B cell (primary cell): ENCODE measurements at regions not wholly inside any gene's neighbourhood (a gene's known extent, or its start where the extent isn't known, plus 50 kb on each side); places are given as distances from the start of the nearest gene placed in this dataset.

Experiments used
- ATAC-seq: fragments of 200-7000 bp; cut with Tn5 transposase; one replicate; pipeline ENCODE4 v1.10.0; 2021; ENCODE audit warnings: low read depth, mild to moderate bottlenecking, moderate number of reproducible peaks, moderate library complexity
- CTCF ChIA-PET: fragments of 350-600 bp; sonication (Branson Sonifier 250); formaldehyde crosslinking; loops from one replicate; lab custom pipeline; 2021; ENCODE audit warnings: antibody characterized with exemption, inconsistent platforms; lab: Charles Lee
- POLR2A ChIA-PET: fragments of 350-600 bp; sonication (Branson Sonifier 250); formaldehyde crosslinking; loops from one replicate; lab custom pipeline; 2021; ENCODE audit warnings: antibody characterized with exemption; lab: Charles Lee
- DNase-seq: peaks from one replicate; pipeline ENCODE4 v3.0.0; 2013
- H2AFZ ChIP-seq: 2 replicates; pipeline ENCODE4 v1.6.1; 2012; ENCODE audit warnings: mild to moderate bottlenecking, low read depth, low read length; ENCODE audit not compliant: insufficient read depth, poor library complexity, severe bottlenecking
- H3K27ac ChIP-seq, 2 donors: 1 replicate in 1 of 2; 2 replicates in 1 of 2; pipeline ENCODE4 v1.5.1; 2012 to 2013; ENCODE audit warnings: low read length in 2 of 2, mild to moderate bottlenecking in 2 of 2, moderate library complexity in 1 of 2
- H3K27me3 ChIP-seq, 4 experiments: fragments of 200-600 bp in 1 of 4; sonication (generic) in 1 of 4; replicated peaks in 1 of 4; 1 replicate in 2 of 4; 2 replicates in 2 of 4; pipeline versions ENCODE4 v1.6.1 to v1.7.0; 2013 to 2016; ENCODE audit warnings: low read length in 3 of 4, mild to moderate bottlenecking in 2 of 4, mixed read lengths in 1 of 4, moderate library complexity in 1 of 4; ENCODE audit not compliant: insufficient read depth in 4 of 4, control insufficient read depth in 3 of 4; ENCODE audit errors: control extremely low read depth in 1 of 4
- H3K36me3 ChIP-seq, 2 experiments: replicated peaks in 1 of 2; 1 replicate in 1 of 2; 2 replicates in 1 of 2; pipeline versions ENCODE4 v1.6.1 to v1.7.1; 2013; ENCODE audit warnings: low read length in 1 of 2; ENCODE audit not compliant: insufficient read depth in 2 of 2, control insufficient read depth in 1 of 2; ENCODE audit errors: control extremely low read depth in 1 of 2, extremely low read depth in 1 of 2
- H3K4me1 ChIP-seq, 2 donors: fragments of 200-600 bp in 1 of 2; sonication (generic) in 1 of 2; 1 replicate in 1 of 2; 2 replicates in 1 of 2; pipeline versions ENCODE4 v1.5.1 to v1.6.1; 2013 to 2017; ENCODE audit warnings: low read length in 2 of 2; ENCODE audit not compliant: control insufficient read depth in 2 of 2, insufficient read depth in 2 of 2
- H3K4me2 ChIP-seq: replicated peaks from 2 replicates; pipeline ENCODE3; 2012; ENCODE audit warnings: mild to moderate bottlenecking, low read depth, low read length; ENCODE audit not compliant: poor library complexity, severe bottlenecking
- H3K4me3 ChIP-seq, 5 experiments: fragments of 200-600 bp in 1 of 5; sonication (generic) in 1 of 5; 1 replicate in 3 of 5; 2 replicates in 2 of 5; pipeline versions ENCODE4 v1.5.1 to v1.7.0; 2011 to 2016; ENCODE audit warnings: low read length in 4 of 5, mild to moderate bottlenecking in 4 of 5, low read depth in 2 of 5, control low read depth in 1 of 5, moderate library complexity in 1 of 5; ENCODE audit not compliant: insufficient read depth in 1 of 5; ENCODE audit errors: control extremely low read depth in 1 of 5, extremely low read depth in 1 of 5
- H3K79me2 ChIP-seq: fragments of 200-600 bp; sonication (generic); one replicate; pipeline ENCODE4 v1.6.0; 2016; ENCODE audit warnings: low read length; ENCODE audit not compliant: control insufficient read depth, insufficient read depth
- H3K9ac ChIP-seq: fragments of 200-600 bp; sonication (generic); 2 replicates; pipeline ENCODE4 v1.6.1; 2017; ENCODE audit warnings: mild to moderate bottlenecking, low read length, moderate library complexity
- H3K9me3 ChIP-seq, 3 donors: one replicate each; pipeline versions ENCODE4 v1.6.1 to v1.7.1; 2013; ENCODE audit warnings: low read length in 2 of 3; ENCODE audit not compliant: control insufficient read depth in 2 of 3, insufficient read depth in 1 of 3; ENCODE audit errors: control extremely low read depth in 1 of 3
- H4K20me1 ChIP-seq: 2 replicates; pipeline ENCODE4 v1.6.0; 2012; ENCODE audit warnings: mild to moderate bottlenecking, low read length; ENCODE audit not compliant: insufficient read depth, control insufficient read depth, poor library complexity, severe bottlenecking
- H3K27ac Mint-ChIP-seq: one replicate; pipeline ENCODE4 v1.8.0; 2021; ENCODE audit warnings: mixed read lengths
- H3K27me3 Mint-ChIP-seq: one replicate; pipeline ENCODE4 v1.8.0; 2021; ENCODE audit warnings: mixed read lengths
- H3K4me1 Mint-ChIP-seq: one replicate; pipeline ENCODE4 v1.8.0; 2021; ENCODE audit warnings: mixed read lengths
- H3K4me3 Mint-ChIP-seq: one replicate; pipeline ENCODE4 v1.8.0; 2021; ENCODE audit warnings: mixed read lengths
- H3K9me3 Mint-ChIP-seq: one replicate; pipeline ENCODE4 v1.8.0; 2022; ENCODE audit warnings: mixed read lengths; ENCODE audit not compliant: insufficient read depth
- CTCF ChIP-seq: fragments of 200-600 bp; IDR thresholded peaks from one replicate; pipeline ENCODE4 v1.8.0; 2022; ENCODE audit warnings: antibody characterized with exemption, mild to moderate bottlenecking
- EZH2 ChIP-seq: IDR thresholded peaks from 2 replicates; pipeline ENCODE4 v1.6.1; 2012; ENCODE audit warnings: borderline replicate concordance, low read depth, mild to moderate bottlenecking, moderate library complexity, low read length; ENCODE audit not compliant: insufficient read depth, poor library complexity, severe bottlenecking
- WGBS: methylation state at CpG from one replicate; pipeline ENCODE4 v1.1.5; 2013; ENCODE audit warnings: missing lambda C conversion rate; ENCODE audit not compliant: insufficient coverage; 5-methylcytosine and 5-hydroxymethylcytosine counted together
- intact Hi-C: fragments of 100-400 bp; cut with micrococcal nuclease; formaldehyde crosslinking; loops from one replicate; pipeline ENCODE4 v1.10.0; 2022

- H3K27me3 Mint-ChIP-seq, result no peaks in the 10 kb centered on the region
- TF ChIP-seq CTCF (no peak), EZH2 (no peak)
- Histone ChIP-seq H4K20me1 (no peaks in the 10 kb centered on the region), H3K9me3 (no peaks in the 10 kb centered on the region), H3K4me2 (no peak overlapping the region), H3K4me3 (no peak overlapping the region), H3K27me3 (no peaks in the 10 kb centered on the region), H3K36me3 (no peaks in the 10 kb centered on the region), H3K27ac (no peak overlapping the region), H3K4me1 (no peaks in the 10 kb centered on the region), H3K79me2 (no peaks in the 10 kb centered on the region), H3K9ac (no peak overlapping the region), H2AFZ (no peak overlapping the region)
- H3K27ac Mint-ChIP-seq, result no peak overlapping the region
- 80% methylated on average over 1 of the region's 4 CpGs for WGBS
- ATAC-seq (no peak), DNase-seq (no peak)
- no peaks in the 10 kb centered on the region for H3K4me1 Mint-ChIP-seq
- CTCF ChIA-PET, result no interaction called here
- H3K4me3 Mint-ChIP-seq, result no peak overlapping the region
- POLR2A ChIA-PET, result no interaction called here
- intact Hi-C loops, result no loop called here
- H3K9me3 Mint-ChIP-seq, result no peaks in the 10 kb centered on the region
Observed at GRCh38 chr9:31490551-31491106, 893.8 kb upstream of the ACO1 start.

- Histone ChIP-seq H3K27me3 (no peaks in the 10 kb centered on the region), H4K20me1 (no peaks in the 10 kb centered on the region), H3K9ac (no peak overlapping the region), H3K4me2 (no peak overlapping the region), H3K4me3 (no peak overlapping the region), H3K9me3 (peaks cover 0 to 7% (median 0%) of the 10 kb centered on the region in 3 donors), H3K27ac (no peak overlapping the region), H3K79me2 (no peaks in the 10 kb centered on the region), H3K36me3 (no peaks in the 10 kb centered on the region), H2AFZ (no peak overlapping the region), H3K4me1 (no peaks in the 10 kb centered on the region)
- no peaks in the 10 kb centered on the region for H3K9me3 Mint-ChIP-seq
- TF ChIP-seq CTCF (no peak), EZH2 (no peak)
- ATAC-seq, result no peak
- intact Hi-C loops, result no loop called here
- no peaks in the 10 kb centered on the region for H3K27me3 Mint-ChIP-seq
- CTCF ChIA-PET, result no interaction called here
- H3K4me3 Mint-ChIP-seq, result no peak overlapping the region
- H3K4me1 Mint-ChIP-seq, result no peaks in the 10 kb centered on the region
- no peak for DNase-seq
- no CpG with 5 or more reads among the region's 1 CpG for WGBS
- no peak overlapping the region for H3K27ac Mint-ChIP-seq
- POLR2A ChIA-PET, result no interaction called here
Observed at GRCh38 chr9:31492229-31492628, 892.2 kb upstream of the ACO1 start.
